ENCODE measurements at regions not wholly inside any gene's neighbourhood (a gene's known extent, or its start where the extent isn't known, plus 50 kb on each side); places are given as distances from the start of the nearest gene placed in this dataset.
"Not testable (repeated sequence)": the region's sequence is repeated elsewhere in the genome, so short reads cannot be mapped to it uniquely, and the experiment has no call there.

DNA sequence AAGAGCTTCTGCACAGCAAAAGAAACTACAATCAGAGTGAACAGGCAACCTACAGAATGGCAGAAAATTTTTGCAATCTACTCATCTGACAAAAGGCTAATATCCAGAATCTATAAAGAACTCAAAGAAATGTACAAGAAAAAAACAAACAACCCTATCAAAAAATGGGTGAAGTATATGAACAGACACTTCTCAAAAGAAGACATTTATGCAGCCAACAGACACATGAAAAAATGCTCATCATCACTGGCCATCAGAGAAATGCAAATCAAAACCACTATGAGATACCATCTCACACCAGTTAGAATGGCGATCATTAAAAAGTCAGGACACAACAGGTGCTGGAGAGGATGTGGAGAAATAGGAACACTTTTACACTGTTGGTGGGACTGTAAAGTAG lies 124.9 kb upstream of the NR2F2 start:
- not testable (repeated sequence) for DNase-seq (ENCODE audit: low read depth)

DNA sequence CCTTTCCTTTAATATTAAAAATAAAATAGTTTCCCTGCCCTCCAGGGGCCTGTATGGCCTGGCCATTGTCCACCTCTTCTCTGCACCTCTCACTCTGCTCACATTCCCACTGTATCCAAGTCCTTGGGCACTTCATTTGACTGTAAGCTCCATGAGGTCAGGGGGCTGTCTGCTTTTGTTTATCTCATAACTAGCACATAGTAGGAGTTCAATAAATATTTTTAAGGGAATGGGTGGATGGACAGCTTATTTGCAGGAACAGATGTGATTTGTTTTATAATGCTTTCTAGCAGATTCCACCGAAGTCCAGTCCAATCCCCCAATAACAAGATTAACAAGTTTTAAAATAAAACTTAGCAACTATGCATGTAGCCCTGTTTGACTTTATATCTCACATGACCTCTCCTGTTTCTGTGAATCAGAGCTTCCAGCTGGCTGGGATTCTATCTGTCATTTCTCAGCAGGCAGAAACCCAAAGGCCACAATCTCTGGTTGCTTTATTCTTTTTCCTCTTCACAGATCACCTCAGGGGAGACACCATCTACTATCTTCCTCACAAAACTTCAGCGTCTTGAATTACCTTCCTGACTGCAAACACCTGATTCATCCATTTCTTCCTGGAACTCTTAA lies 123.0 kb upstream of the NR2F2 start:
- no peak for DNase-seq (ENCODE audit: low read depth)

DNA sequence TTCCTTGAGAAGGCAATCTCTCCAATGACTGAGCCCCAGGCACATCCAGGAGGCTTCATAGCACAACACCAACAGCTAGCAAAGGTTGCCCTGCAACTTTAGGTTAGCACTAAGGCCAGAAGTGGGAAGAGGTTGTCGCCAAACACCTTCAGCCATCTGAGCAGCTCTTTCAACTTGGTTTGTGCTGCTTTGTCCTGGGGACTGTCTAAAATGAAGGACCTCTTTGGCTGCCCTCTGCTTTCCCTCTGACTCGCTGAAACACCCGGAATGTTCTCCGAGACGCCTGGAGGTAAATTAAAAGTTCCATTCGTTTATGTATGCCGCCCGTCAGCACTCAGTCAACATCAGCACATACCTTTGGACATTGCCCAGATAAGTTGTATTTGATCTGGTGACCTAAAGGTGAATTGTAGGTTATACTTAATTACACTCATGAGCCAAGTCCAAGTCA lies 121.2 kb upstream of the NR2F2 start:
- no peak for DNase-seq (ENCODE audit: low read depth)

DNA sequence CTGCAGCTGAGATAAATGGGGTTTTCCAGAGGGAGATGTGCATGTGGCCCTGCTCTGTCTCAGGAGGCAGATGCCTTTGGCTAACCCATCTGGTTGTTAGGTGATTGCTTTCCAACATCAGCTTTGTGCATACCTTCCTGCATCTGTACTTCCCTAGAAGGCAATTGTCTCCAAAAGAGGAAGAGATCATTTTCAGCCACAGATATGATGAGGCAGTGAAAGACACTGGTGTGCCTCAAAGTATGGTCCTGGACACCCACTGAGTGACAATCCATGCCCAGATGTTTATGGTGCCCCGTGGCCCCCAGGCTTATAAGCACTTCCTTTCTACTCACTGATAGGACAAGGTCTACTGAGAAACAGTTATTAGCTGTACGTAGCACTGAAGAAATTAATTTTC lies 117.5 kb upstream of the NR2F2 start:
- DNase-seq (ENCODE audit: low read depth): no peak

DNA sequence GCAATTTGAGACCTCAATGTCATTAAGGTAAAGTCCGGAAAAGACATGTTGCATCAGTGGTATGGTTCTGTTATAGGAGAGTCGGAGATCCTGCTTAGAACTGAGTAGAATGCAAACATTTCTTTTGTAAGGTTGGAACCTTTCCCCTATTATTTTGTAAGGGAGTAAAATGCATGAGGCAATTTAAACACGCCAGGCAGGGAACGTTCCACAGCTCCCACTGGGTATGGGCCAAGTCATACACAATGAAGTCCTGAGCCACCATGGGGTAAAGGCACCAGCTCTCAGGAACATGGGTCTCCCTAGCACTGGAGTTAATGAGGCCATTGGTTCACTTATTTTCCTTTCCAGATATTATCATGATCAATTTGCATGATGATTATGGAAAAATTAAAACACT lies 116.6 kb upstream of the NR2F2 start:
- DNase-seq (ENCODE audit: low read depth): no peak

DNA sequence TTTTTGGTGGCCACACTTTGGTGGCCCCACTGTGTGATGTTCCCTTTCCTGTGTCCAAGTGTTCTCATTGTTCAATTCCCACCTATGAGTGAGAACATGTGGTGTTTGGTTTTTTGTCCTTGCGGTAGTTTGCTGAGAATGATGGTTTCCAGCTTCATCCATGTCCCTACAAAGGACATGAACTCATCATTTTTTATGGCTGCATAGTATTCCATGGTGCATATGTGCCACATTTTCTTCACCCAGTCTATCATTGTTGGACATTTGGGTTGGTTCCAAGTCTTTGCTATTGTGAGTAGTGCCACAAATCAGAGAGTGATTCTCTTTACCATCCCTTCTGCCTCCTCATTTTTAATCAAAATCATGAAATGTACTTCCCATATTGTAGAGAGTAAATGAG lies 114.0 kb upstream of the NR2F2 start:
- not testable (repeated sequence) for DNase-seq (ENCODE audit: low read depth)

DNA sequence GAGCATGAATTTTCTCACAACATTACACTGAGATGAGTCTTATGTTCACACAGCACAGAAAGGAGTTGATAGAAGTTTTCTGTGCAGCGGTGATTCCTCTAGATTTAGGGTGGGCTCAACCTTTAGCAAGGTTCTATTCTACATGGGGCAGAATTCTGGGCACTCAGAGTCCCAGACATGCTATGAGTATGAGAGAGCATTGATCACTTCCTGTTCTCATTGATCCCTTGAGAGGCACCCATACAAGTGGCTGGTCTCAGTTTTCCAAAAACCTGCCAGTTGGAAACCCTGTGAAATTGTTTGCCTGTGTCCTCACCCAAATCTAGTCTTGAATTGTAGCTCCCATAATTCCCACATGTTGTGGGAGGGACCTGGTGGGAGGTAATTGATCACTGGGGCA lies 112.5 kb upstream of the NR2F2 start:
- DNase-seq (ENCODE audit: low read depth): no peak

DNA sequence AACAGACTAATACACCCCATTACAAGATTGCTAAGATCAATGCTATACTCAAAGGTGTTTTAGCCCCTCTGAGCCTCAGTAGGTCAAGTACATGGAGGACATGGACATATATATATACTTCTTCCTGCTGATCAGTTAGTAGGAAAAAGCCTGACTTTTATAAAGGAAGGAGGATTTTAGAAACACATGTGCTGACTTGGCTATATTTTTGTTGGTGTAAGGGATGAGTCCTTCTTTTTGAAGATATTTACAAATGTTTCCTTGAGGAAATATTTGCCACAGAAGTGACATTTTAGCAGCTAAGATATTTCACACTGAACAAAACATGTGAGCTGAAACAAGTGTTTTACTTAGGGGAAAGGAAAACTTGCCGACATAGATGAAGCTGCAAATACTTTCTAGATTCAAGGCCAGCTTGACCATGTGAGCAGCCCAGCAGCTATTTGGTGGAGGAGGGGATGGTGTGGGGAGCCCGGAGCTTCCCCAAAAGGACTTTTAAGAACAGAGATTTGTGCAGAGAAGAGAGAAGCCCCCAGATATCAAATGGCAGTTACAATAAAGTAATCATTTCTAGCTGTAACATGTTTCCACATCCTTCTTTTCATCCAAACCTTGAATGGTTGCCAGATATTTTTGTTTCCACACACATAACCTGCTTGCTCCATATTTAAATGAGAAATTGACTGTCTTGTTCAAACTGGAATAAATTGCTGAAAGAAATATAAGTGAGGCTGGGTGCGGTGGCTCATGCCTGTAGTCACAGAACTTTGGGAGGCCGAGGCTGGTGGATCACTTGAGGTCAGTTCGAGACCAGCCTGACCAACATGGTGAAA lies 111.7 kb upstream of the NR2F2 start:
- no peak for DNase-seq (ENCODE audit: low read depth)

DNA sequence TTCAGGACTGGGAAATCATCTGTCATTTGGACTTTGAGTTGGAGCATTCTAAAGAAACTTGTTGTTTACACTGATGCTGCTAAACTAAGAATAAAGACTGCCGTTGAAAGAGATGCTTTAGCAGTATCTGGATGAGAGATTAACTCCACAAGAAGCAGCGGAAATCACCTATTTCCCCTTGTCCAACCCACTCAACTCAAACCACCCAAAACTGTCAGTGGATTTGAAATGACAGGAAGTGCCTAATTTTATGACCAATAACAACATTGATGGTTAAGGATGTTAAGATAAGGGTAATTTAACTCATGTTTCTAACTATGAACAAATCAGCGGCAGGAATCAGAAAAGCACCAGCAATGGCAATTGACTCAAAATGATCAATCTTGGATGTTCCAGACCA lies 110.8 kb upstream of the NR2F2 start:
- DNase-seq (ENCODE audit: low read depth): no peak

DNA sequence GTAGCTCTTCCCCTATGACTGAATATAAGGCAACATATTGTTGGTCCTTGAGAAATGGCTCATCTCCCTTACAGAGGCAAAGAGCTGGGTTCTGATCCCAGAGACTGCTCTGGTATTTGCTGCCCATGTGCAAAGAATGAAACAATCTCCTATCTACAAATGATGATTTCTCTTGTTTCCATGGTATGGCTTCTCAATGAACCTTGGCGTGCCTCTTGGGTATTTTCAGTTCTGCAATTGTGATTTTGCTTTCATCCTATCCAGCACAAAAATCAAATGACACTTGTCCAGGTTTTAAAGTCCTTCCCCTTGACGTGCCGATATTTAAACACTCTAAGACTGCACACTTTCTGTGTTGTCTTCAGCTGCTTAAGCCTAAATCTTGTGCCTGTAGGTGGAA lies 109.8 kb upstream of the NR2F2 start:
- DNase-seq (ENCODE audit: low read depth): no peak

DNA sequence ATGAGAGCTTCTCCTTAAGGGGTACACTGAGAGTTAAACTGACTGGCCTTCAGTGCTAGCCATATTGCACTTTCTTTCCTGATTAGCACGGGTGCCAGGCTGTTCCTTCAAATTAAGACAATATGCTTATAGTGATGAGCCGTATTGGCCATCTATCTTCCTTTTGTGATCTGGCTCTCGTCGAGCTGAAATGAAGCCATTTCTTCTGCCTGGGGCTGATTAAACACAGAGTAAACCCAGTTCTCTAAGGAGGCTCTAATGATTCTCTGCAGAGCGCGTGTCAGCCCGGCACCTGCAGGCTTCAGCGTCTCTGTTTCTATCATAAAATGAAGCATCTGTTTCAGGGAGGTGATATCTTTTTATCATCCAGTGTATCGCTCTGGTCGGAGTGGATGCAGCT lies 107.5 kb upstream of the NR2F2 start:
- DNase-seq (ENCODE audit: low read depth): no peak

DNA sequence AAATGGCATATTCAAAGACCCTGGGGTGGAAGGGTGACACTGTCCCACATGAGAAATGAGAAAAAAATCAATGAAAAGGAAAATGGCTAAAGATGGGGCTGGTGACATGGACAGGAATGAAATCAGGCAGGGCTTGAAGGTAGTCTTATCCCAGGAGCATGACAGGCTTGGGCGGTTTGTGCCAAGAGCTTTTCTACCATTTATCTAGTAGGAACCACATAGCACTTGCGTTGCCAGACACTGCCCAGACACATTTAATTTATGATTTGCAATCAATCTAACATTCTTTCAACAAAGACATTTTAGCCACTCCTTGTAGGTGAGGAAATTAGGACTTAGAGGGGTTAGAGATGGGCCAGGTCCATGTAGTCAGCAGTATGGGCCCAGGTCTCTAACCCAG lies 106.6 kb upstream of the NR2F2 start:
- no peak for DNase-seq (ENCODE audit: low read depth)

DNA sequence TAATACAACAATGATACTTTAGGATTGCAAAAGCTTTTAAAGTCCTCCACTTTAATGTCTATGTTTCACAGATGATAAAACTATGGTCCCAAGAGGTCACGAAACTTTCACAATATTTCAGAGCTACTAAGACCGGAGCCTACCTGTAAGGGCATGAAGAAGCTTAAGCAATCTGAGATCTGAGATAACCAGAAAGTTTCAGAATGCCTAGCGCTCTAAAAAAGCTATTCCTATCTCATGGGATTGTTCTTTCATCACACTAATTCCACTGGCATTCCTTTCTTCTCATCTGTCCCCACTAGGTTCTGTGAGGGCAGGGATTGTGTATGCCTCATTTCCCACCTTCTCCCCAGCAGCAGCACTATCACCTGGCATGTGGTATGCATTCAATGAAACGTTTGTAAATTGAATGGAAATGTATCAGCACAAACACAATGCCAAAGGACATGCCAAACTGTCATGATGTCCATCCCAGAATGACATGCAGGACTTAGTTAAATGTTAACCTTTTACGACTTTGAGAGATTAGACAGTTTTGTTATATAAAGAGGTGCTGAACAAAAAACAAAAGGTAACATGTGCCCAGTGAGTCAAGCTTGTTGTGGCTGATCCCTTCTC lies 104.7 kb upstream of the NR2F2 start:
- DNase-seq (ENCODE audit: low read depth): no peak

DNA sequence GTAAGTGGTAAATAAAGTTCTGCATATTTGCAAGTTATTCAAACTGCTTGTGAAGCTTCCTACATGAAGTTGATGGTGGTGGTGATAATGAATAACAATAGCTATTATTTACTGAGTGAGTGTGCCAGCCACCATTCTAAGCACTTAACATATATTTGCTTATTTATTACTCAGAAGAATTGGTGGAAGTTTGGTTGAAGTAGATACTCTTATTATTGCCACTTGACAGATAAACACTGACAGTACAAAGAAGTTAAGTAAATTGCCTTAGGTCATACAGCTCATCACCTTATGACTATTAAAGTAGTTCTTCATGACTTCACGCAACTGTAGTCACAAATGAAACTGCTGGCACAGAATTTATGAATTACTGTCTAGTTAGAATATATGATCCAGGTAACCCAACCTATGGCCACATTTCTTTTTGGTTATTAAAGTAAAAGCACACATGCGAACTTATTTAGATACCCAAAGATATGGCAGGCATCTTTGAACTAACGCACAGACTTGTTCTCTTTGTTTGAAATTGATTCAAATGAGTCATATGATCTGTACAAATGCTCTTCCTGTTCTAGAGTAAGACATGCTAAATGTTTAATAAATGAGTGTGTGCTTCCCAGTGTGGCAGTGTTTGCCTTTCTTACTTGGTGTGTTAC lies 99.8 kb upstream of the NR2F2 start:
- DNase-seq (ENCODE audit: low read depth): peak; percentile 71

DNA sequence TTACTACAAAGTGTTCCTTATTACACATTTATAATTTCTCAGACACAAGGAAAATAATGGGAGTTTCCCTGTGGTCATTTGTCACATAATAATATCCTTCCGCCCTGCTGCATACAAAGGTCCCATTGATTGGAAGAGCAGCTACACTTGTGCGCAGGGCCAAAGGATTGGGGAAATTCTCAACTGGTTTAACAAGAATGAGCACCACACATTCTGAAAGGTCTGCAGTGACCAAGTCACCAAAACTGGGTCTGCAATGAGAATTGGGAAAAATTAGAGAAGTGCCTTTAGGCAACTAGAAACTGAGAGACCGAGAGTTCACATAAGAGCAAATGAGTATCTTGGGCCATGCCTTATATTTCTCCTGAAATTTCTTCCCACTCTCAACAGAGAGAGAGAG lies 98.2 kb upstream of the NR2F2 start:
- DNase-seq (ENCODE audit: low read depth): no peak

DNA sequence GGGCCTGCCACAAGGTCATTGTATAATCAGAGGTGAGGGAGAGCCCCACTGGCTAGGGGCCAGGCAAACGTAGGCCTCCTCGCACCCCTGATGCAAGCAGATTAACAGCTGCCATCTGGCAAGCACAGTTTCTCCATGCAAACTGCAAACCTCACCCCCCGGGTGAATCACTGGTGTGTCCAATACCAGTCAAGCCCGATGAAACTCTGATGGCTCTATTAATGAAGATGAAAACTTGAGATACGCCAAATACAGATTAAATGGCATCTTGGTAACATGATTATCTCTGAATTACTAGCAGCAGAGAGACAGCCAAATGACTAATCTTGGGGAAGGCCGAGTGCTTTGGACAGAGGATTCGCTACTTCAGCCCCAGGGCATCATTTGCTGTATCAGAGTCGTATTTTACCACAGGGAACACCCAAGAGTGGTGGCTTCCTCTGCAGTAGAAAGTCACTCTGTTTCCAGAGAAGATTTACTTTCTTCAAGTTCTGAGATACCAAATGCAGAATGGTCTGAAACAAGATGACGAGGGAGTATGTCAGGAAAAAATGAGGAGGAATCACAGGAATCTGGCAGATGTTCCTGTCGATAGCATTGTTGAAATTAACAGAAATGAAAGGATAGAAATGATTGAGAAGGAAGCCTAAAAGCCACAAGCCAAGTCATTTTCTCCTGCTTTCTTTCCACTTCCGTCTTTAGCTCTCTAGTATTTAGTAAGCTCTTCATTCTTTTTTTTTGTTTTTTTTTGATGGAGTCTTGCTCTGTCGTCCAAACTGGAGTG lies 96.2 kb upstream of the NR2F2 start:
- DNase-seq (ENCODE audit: low read depth): peak; percentile 96

DNA sequence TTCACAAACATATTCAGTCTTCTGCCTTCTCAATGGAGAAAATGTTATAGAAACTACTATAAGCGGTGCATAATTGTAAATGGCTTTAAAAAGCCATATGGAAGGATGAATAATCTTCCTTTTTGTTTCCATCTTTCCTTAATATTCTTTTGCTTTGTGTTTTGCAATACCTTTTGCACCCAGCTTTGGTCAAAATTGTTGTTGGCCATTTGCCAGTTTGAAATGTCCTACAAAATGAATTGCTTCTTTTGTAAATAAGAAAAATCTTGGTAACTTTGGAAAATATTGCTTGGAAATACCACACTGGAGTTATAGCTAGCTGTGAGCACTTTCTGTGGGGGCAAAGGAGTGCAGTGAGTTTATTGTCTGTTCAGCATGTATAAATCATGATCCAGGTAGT lies 93.5 kb upstream of the NR2F2 start:
- DNase-seq (ENCODE audit: low read depth): no peak

DNA sequence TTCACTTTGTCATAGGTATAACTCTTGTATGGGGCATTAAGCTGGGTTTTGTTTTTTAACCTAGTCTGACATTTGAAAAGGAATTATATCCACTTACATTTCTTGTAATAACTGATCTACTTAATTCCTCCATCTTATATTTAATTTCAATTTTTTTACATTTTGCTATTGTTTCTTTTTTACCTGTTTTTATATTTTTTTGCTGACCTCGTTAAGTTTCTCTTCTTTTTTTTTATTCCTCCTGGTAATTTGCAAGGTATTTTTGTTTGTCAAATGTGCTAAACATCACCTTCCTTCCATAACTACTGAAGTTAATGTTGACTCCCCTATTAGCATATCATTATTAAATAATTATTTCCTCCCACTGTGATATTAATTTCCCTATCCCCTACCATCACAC lies 87.7 kb upstream of the NR2F2 start:
- no peak for DNase-seq (ENCODE audit: low read depth)

DNA sequence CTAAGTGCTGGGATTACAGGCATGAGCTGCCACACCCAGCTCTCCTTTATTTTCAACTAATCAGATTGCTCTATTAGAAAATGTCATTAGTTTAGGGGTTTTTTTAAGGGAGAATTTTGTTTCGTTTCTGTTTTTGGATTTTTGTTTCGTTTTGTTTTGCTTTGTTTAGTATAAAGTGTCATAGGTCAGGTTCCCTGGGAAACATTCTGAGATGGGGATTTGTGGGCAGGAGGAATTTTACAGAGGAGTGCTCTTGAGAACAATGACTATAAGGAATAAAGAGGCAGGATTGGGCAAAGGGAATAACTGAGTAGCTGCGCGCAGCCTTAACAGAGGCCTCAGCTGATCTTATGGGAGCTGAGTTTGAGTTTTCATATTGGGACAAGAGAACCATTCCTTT lies 86.8 kb upstream of the NR2F2 start:
- DNase-seq (ENCODE audit: low read depth): peak; percentile 77

DNA sequence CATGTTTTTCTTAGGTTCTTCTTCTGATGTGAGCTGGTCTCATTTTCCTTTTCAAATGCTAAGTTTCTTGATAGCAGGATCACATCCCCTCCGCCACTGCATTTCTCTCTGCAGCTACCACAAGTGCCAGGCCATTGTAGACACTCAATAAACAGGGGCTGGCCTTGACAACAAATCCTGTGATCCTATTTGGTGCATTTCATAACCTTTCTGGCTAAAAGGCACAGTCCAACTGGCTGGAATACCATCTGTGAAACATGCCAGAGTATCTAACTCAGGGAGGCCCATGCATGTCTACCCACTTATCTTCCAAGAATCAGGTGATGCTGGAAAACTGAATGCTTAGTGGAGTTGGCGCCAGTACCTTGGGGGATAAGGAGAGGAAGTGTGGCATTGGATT lies 85.2 kb upstream of the NR2F2 start:
- DNase-seq (ENCODE audit: low read depth): no peak

DNA sequence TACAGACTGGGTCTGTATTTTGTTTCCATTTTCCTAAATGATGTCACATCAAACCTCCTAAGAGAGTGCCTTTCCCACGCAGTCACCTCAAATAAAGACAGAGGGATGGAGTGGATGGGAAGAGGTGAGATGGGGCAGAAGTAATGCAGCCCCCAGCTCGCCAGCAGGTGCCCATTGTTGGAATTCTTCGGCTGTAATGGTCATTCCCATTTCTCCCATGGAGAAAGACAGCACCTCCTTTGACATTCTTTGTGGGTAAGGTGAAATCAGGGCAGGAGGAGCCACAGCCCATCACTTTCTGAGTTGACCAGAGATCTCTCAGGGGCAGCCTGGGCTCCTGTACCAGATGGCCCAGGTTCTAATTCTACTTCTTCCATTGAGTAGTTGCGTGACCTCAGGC lies 84.4 kb upstream of the NR2F2 start:
- no peak for DNase-seq (ENCODE audit: low read depth)

Measured in M059J (cell line).